HPDE6-E6E7 (cell line): ENCODE measurements at regions not wholly inside any gene's neighbourhood (a gene's known extent, or its start where the extent isn't known, plus 50 kb on each side); places are given as distances from the start of the nearest gene placed in this dataset.

Experiments used
- DNase-seq: peaks from one replicate; pipeline ENCODE4 v3.0.0; 2011; ENCODE audit warnings: missing footprints; ENCODE audit errors: extremely low spot score

GRCh38 chr17:79349506-79350400, 261.1 kb downstream of the RBFOX3 start:
- DNase-seq: no peak

- no peak for DNase-seq
Observed at GRCh38 chr17:79342376-79342775, 267.8 kb downstream of the ENGASE start.

- no peak for DNase-seq
Observed at GRCh38 chr17:79341816-79342215, 267.2 kb downstream of the ENGASE start.

GRCh38 chr17:79341222-79341780, 266.7 kb downstream of the ENGASE start:
- no peak for DNase-seq

- no peak for DNase-seq
Observed at GRCh38 chr17:79340333-79341221, 266.0 kb downstream of the ENGASE start.

- DNase-seq: no peak
Observed at GRCh38 chr17:79339321-79339720, 264.7 kb downstream of the ENGASE start.

GRCh38 chr17:79338604-79339003, 264.0 kb downstream of the ENGASE start:
- peak; percentile 14 for DNase-seq

- DNase-seq: no peak
Observed at GRCh38 chr17:79338152-79338551, 263.5 kb downstream of the ENGASE start.

GRCh38 chr17:79337053-79337452, 262.4 kb downstream of the ENGASE start:
- DNase-seq: no peak

- DNase-seq: no peak
Observed at GRCh38 chr17:79335456-79335855, 260.8 kb downstream of the ENGASE start.

- DNase-seq: no peak
Observed at GRCh38 chr17:79332011-79332554, 257.5 kb downstream of the ENGASE start.

- no peak for DNase-seq
Observed at GRCh38 chr17:79331492-79331891, 256.9 kb downstream of the ENGASE start.

- DNase-seq: no peak
Observed at GRCh38 chr17:79330696-79331095, 256.1 kb downstream of the ENGASE start.

GRCh38 chr17:79330229-79330628, 255.6 kb downstream of the ENGASE start:
- no peak for DNase-seq

GRCh38 chr17:79326814-79327213, 252.2 kb downstream of the ENGASE start:
- no peak for DNase-seq

GRCh38 chr17:79325709-79326430, 251.2 kb downstream of the ENGASE start:
- DNase-seq: no peak

- DNase-seq: no peak
Observed at GRCh38 chr17:79324194-79324593, 249.6 kb downstream of the ENGASE start.

GRCh38 chr17:79323566-79323965, 248.9 kb downstream of the ENGASE start:
- no peak for DNase-seq

GRCh38 chr17:79322211-79323123, 247.8 kb downstream of the ENGASE start:
- no peak for DNase-seq

GRCh38 chr17:79320331-79320730, 245.7 kb downstream of the ENGASE start:
- no peak for DNase-seq
